SK-N-SH (cell line): ENCODE measurements at regions not wholly inside any gene's neighbourhood (a gene's known extent, or its start where the extent isn't known, plus 50 kb on each side); places are given as distances from the start of the nearest gene placed in this dataset.
A peak's percentile ranks its signal among the peaks of the same experiment; 100 is the strongest.

Source experiments
- CTCF ChIA-PET: fragments of 300-600, 350-600 bp; formaldehyde crosslinking; extraction: SDS; loops from one replicate; lab custom pipeline; 2021; lab: Yijun Ruan, JAX
- POLR2A ChIA-PET: fragments of 350-600 bp; sonication (Branson Sonifier 250); formaldehyde crosslinking; extraction: SDS; loops from one replicate; lab custom pipeline; 2020; ENCODE audit warnings: antibody characterized with exemption, inconsistent platforms; lab: Yijun Ruan, JAX
- DNase-seq: peaks from one replicate; pipeline ENCODE4 v3.0.0; 2012
- H2AFZ ChIP-seq: fragments of 200-600 bp; sonication (generic); 2 replicates; pipeline ENCODE4 v1.8.1; 2016; ENCODE audit warnings: antibody characterized with exemption, mild to moderate bottlenecking, low read depth
- H3F3A ChIP-seq: fragments of 200-600 bp; sonication (generic); replicated peaks from 2 replicates; pipeline ENCODE3; 2016; ENCODE audit warnings: antibody characterized with exemption, mild to moderate bottlenecking; ENCODE audit not compliant: insufficient read depth
- H3K27ac ChIP-seq, 2 experiments: fragments of 200-500 bp in 1 of 2; fragments of 200-600 bp in 1 of 2; sonication (Bioruptor generic) in 1 of 2; sonication (generic), shearing (Covaris generic) in 1 of 2; 2 replicates each; pipeline versions ENCODE4 v1.5.1 to v1.6.1; 2014 to 2016; ENCODE audit warnings: low read depth in 2 of 2, inconsistent platforms in 1 of 2, low read length in 1 of 2, mild to moderate bottlenecking in 1 of 2, mixed read lengths in 1 of 2
- H3K27me3 ChIP-seq: fragments of 200-600 bp; sonication (generic), shearing (Covaris generic); 2 replicates; pipeline ENCODE4 v1.6.1; 2016; ENCODE audit warnings: mixed run types; ENCODE audit not compliant: insufficient read depth
- H3K36me3 ChIP-seq, 2 experiments: fragments of 200-500 bp in 1 of 2; fragments of 200-600 bp in 1 of 2; sonication (Bioruptor generic) in 1 of 2; sonication (generic) in 1 of 2; replicated peaks in 1 of 2; 2 replicates each; pipeline versions ENCODE3 to v1.5.1; 2014 to 2016; ENCODE audit warnings: low read length in 1 of 2, mild to moderate bottlenecking in 1 of 2; ENCODE audit not compliant: insufficient read depth in 2 of 2, control insufficient read depth in 1 of 2
- H3K4me1 ChIP-seq, 2 experiments: fragments of 200-500 bp in 1 of 2; fragments of 200-600 bp in 1 of 2; sonication (Bioruptor generic) in 1 of 2; sonication (generic), shearing (Covaris generic) in 1 of 2; 2 replicates each; pipeline versions ENCODE4 v1.5.1 to v1.6.1; 2014 to 2016; ENCODE audit warnings: low read depth in 1 of 2, low read length in 1 of 2, mixed run types in 1 of 2; ENCODE audit not compliant: insufficient read depth in 2 of 2, control insufficient read depth in 1 of 2
- H3K4me2 ChIP-seq: fragments of 200-600 bp; sonication (generic), shearing (Covaris generic); 2 replicates; pipeline ENCODE4 v1.6.1; 2017; ENCODE audit warnings: mixed run types
- H3K4me3 ChIP-seq, 2 experiments: fragments of 200-500 bp in 1 of 2; fragments of 200-600 bp in 1 of 2; sonication (Bioruptor generic) in 1 of 2; sonication (generic), shearing (Covaris generic) in 1 of 2; 2 replicates each; pipeline versions ENCODE4 v1.5.1 to v1.8.1; 2014 to 2016; ENCODE audit warnings: low read depth in 2 of 2, inconsistent platforms in 1 of 2, low read length in 1 of 2, mild to moderate bottlenecking in 1 of 2, mixed read lengths in 1 of 2, moderate library complexity in 1 of 2
- H3K79me2 ChIP-seq: fragments of 200-600 bp; sonication (generic); 2 replicates; pipeline ENCODE4 v1.8.1; 2017; ENCODE audit warnings: mild to moderate bottlenecking; ENCODE audit not compliant: insufficient read depth
- H3K9ac ChIP-seq: fragments of 200-600 bp; sonication (generic); 2 replicates; pipeline ENCODE4 v1.6.1; 2017; ENCODE audit warnings: mixed run types
- H3K9me2 ChIP-seq: fragments of 200-600 bp; sonication (generic); 2 replicates; pipeline ENCODE4 v1.6.1; 2017; ENCODE audit warnings: mixed run types
- H3K9me3 ChIP-seq: fragments of 200-600 bp; sonication (generic); 2 replicates; pipeline ENCODE4 v1.6.1; 2017; ENCODE audit warnings: mixed run types, mild to moderate bottlenecking, moderate library complexity
- H4K20me1 ChIP-seq: fragments of 200-600 bp; sonication (generic); 2 replicates; pipeline ENCODE4 v1.6.1; 2017; ENCODE audit warnings: mild to moderate bottlenecking, mixed run types; ENCODE audit not compliant: insufficient read depth
- CHD2 ChIP-seq: fragments of 150-350 bp; IDR thresholded peaks from 2 replicates; pipeline ENCODE4 v1.6.1; 2018; ENCODE audit warnings: low read length; ENCODE audit not compliant: partially characterized antibody
- GABPA ChIP-seq: IDR thresholded peaks from 2 replicates; pipeline ENCODE4 v1.4.0; 2012; ENCODE audit warnings: low read depth, mild to moderate bottlenecking
- MEF2A ChIP-seq: IDR thresholded peaks from 2 replicates; pipeline ENCODE4 v1.4.0; 2012; ENCODE audit warnings: low read depth, borderline replicate concordance
- NRF1 ChIP-seq: IDR thresholded peaks from 2 replicates; pipeline ENCODE4 v1.6.1; 2012; ENCODE audit warnings: low read depth, mild to moderate bottlenecking, low read length
- POLR2AphosphoS5 ChIP-seq: IDR thresholded peaks from 2 replicates; pipeline ENCODE4 v1.6.1; 2012; ENCODE audit warnings: low read depth, low read length
- RAD21 ChIP-seq: IDR thresholded peaks from 2 replicates; pipeline ENCODE4 v1.6.1; 2012; ENCODE audit warnings: mild to moderate bottlenecking, low read length
- RFX5 ChIP-seq: IDR thresholded peaks from 2 replicates; pipeline ENCODE4 v1.6.1; 2012; ENCODE audit warnings: mild to moderate bottlenecking, improper control_type of control experiment, low read length
- SIN3A ChIP-seq: IDR thresholded peaks from 2 replicates; pipeline ENCODE4 v1.6.1; 2012; ENCODE audit warnings: low read depth, mild to moderate bottlenecking, low read length, moderate library complexity, borderline replicate concordance
- SMC3 ChIP-seq: IDR thresholded peaks from 2 replicates; pipeline ENCODE4 v1.6.1; 2012; ENCODE audit warnings: low read depth, low read length, improper control_type of control experiment
- TAF1 ChIP-seq: IDR thresholded peaks from 2 replicates; pipeline ENCODE4 v1.6.1; 2012; ENCODE audit warnings: low read depth, mild to moderate bottlenecking, low read length, moderate library complexity, borderline replicate concordance
- TCF12 ChIP-seq: IDR thresholded peaks from 2 replicates; pipeline ENCODE4 v1.4.0; 2012
- WGBS: methylation state at CpG from one replicate; pipeline ENCODE4 v1.1.6; 2017; ENCODE audit warnings: low lambda C conversion rate; 5-methylcytosine and 5-hydroxymethylcytosine counted together
- TF ChIP-seq, protein P1 (sequence below): IDR thresholded peaks from 2 replicates; pipeline ENCODE4 v1.4.0; 2012; ENCODE audit warnings: low read depth, borderline replicate concordance
- TF ChIP-seq, protein P2 (sequence below): IDR thresholded peaks from 2 replicates; pipeline ENCODE4 v1.4.0; 2012; ENCODE audit warnings: low read depth
- TF ChIP-seq, protein P3 (sequence below): IDR thresholded peaks from 2 replicates; pipeline ENCODE4 v1.4.0; 2012; ENCODE audit warnings: low read depth, borderline replicate concordance

DNA sequence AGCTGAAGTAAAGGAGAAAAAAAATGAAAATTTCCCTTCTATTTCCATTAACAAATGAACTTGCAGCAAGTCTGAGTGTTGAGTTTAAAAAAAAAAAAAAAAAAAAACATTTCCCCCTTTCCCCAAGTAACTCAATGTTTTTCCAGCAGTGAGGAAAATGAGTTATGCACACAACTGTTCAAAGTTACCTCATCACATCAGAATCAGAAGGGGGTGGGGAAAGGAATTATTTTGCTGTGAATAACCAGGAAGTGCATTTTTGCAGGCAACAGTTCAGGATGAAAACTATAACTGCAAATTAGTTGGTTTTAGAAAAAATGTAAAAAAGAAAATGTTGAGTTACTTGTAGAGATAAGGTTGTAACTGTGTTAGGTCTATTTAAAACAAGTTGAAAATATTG lies 568.9 kb upstream of the CITED2 start (continued):
- no peak for TF ChIP-seq CHD2

DNA sequence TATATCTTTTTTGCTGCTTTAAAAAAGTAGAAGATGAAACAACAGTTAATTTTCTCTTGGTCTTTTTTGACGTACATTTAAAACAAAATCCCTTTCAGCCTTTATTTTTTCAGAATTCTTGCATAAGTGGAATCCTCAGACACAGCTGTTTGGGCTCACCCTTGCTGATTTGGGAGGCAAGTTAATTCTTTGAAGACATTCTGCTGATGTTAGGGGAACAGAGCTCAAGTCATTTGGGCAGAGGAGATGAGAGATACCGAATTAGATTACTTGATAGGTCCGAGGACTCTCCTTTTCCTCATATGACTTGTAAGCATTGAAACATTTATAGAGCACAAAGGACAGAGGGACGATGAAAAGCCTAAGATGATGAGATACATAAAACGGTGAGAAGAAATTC lies 567.9 kb upstream of the CITED2 start:
- Histone ChIP-seq H3F3A (peaks cover 13% of the 10 kb centered on the region), H3K27ac (peak overlapping the region in 1 of 2 experiments; percentile 77; a peak in 1 of 4 replicates), H3K9ac (no peak overlapping the region), H3K27me3 (no peaks in the 10 kb centered on the region)
- POLR2A ChIA-PET: no interaction called here
- TF ChIP-seq, protein P1, sequence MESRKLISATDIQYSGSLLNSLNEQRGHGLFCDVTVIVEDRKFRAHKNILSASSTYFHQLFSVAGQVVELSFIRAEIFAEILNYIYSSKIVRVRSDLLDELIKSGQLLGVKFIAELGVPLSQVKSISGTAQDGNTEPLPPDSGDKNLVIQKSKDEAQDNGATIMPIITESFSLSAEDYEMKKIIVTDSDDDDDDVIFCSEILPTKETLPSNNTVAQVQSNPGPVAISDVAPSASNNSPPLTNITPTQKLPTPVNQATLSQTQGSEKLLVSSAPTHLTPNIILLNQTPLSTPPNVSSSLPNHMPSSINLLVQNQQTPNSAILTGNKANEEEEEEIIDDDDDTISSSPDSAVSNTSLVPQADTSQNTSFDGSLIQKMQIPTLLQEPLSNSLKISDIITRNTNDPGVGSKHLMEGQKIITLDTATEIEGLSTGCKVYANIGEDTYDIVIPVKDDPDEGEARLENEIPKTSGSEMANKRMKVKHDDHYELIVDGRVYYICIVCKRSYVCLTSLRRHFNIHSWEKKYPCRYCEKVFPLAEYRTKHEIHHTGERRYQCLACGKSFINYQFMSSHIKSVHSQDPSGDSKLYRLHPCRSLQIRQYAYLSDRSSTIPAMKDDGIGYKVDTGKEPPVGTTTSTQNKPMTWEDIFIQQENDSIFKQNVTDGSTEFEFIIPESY: no peak
- TF ChIP-seq RAD21 (no peak), NRF1 (no peak), POLR2AphosphoS5 (no peak), SMC3 (no peak), MEF2A (no peak), GABPA (no peak)
- TF ChIP-seq, all 33 proteins: peak for 0
- DNase-seq: no peak
- no peaks in the 10 kb centered on the region for H3K36me3 ChIP-seq
- H3K9me3 ChIP-seq: no peaks in the 10 kb centered on the region
- no peaks in the 10 kb centered on the region for H4K20me1 ChIP-seq
- no peaks in the 10 kb centered on the region for H3K9me2 ChIP-seq
- 92% methylated on average over 5 of the region's 5 CpGs for WGBS
- H3K79me2 ChIP-seq: no peaks in the 10 kb centered on the region
- CTCF ChIA-PET: no interaction called here
- peaks cover 0 to 16% of the 10 kb centered on the region in 2 experiments; a peak in 1 of 4 replicates for H3K4me1 ChIP-seq
- H3K4me2 ChIP-seq: no peak overlapping the region
- peak overlapping the region; percentile 86; the same call in 1 of the 2 replicates for H2AFZ ChIP-seq
- H3K4me3 ChIP-seq: no peak overlapping the region

DNA sequence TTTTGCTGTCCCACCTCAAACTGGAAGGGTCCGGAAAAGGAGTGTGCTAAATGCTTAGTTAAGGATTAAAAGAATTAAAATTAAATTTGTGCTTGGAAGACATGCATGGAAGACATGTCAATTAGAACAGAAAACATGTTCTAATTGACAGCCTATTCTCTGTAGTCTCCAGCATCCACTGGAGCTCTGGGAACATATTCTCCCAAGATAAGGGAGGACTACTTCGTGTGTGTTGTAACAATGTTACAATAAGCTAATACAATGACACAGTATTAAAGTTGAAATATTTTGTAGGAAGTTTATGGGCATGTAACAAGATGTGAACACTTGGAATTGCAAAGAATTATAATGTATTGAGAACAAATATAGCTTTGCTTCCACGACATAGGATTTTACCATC lies 567.4 kb upstream of the CITED2 start:
- Histone ChIP-seq H3K36me3 (no peaks in the 10 kb centered on the region), H3F3A (peaks cover 13% of the 10 kb centered on the region), H3K9ac (no peak overlapping the region), H3K4me2 (no peak overlapping the region), H3K9me3 (no peaks in the 10 kb centered on the region), H3K27ac (no peak overlapping the region), H2AFZ (0 out of 2 replicates have a peak overlapping the region, but pooled peaks have one; percentile 22), H3K4me1 (peaks cover 0 to 16% of the 10 kb centered on the region in 2 experiments; a peak in 1 of 4 replicates), H3K27me3 (no peaks in the 10 kb centered on the region), H4K20me1 (no peaks in the 10 kb centered on the region), H3K4me3 (no peak overlapping the region), H3K79me2 (no peaks in the 10 kb centered on the region), H3K9me2 (no peaks in the 10 kb centered on the region)
- POLR2A ChIA-PET: no interaction called here
- CTCF ChIA-PET: no interaction called here
- no peak for DNase-seq
- no peak for TF ChIP-seq RFX5
- no peak for TF ChIP-seq TCF12
- no peak for TF ChIP-seq TAF1
- no peak for TF ChIP-seq SIN3A
- TF ChIP-seq MEF2A: no peak
- TF ChIP-seq, protein P2, sequence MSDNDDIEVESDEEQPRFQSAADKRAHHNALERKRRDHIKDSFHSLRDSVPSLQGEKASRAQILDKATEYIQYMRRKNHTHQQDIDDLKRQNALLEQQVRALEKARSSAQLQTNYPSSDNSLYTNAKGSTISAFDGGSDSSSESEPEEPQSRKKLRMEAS: no peak
- TF ChIP-seq, protein P3, sequence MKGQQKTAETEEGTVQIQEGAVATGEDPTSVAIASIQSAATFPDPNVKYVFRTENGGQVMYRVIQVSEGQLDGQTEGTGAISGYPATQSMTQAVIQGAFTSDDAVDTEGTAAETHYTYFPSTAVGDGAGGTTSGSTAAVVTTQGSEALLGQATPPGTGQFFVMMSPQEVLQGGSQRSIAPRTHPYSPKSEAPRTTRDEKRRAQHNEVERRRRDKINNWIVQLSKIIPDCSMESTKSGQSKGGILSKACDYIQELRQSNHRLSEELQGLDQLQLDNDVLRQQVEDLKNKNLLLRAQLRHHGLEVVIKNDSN: no peak
- WGBS: 57% methylated on average over 3 of the region's 3 CpGs
